ENCODE measurements at regions not wholly inside any gene's neighbourhood (a gene's known extent, or its start where the extent isn't known, plus 50 kb on each side); places are given as distances from the start of the nearest gene placed in this dataset.

GRCh38 chr5:68435611-68436010, 220.1 kb downstream of the PIK3R1 start:
- H2AFZ ChIP-seq (ENCODE audit: low read depth, low read length, poor library complexity, severe bottlenecking), result no peak overlapping the region
- H4K20me1 ChIP-seq (ENCODE audit: insufficient read depth), result no peaks in the 10 kb centered on the region
- CTCF ChIA-PET, result no interaction called here
- no peak for ATAC-seq
- no peaks in the 10 kb centered on the region for H3K9me3 ChIP-seq (ENCODE audit: control insufficient read depth in 1 of 2, insufficient read depth in 1 of 2, low read depth in 1 of 2, low read length in 2 of 2)
- TF ChIP-seq SIN3A (IDR thresholded peaks at IDR 0.05; ENCODE audit: low read depth) (no peak), ZNF274 (IDR thresholded peaks at IDR 0.05; ENCODE audit: low read depth, low read length) (no peak), ELF1 (IDR thresholded peaks at IDR 0.05; ENCODE audit: borderline replicate concordance, low read depth) (no peak), YY1 (IDR thresholded peaks at IDR 0.05; ENCODE audit: extremely low read depth, insufficient replicate concordance, low read depth, low read length) (no peak), ATF3 (IDR thresholded peaks at IDR 0.05) (no peak), TCF7L2 (IDR thresholded peaks at IDR 0.05; ENCODE audit: borderline replicate concordance, extremely low read depth, insufficient read depth, insufficient read length) (no peak), FOSL1 (IDR thresholded peaks at IDR 0.05; ENCODE audit: low read depth) (no peak)
- TF ChIP-seq, protein P1, sequence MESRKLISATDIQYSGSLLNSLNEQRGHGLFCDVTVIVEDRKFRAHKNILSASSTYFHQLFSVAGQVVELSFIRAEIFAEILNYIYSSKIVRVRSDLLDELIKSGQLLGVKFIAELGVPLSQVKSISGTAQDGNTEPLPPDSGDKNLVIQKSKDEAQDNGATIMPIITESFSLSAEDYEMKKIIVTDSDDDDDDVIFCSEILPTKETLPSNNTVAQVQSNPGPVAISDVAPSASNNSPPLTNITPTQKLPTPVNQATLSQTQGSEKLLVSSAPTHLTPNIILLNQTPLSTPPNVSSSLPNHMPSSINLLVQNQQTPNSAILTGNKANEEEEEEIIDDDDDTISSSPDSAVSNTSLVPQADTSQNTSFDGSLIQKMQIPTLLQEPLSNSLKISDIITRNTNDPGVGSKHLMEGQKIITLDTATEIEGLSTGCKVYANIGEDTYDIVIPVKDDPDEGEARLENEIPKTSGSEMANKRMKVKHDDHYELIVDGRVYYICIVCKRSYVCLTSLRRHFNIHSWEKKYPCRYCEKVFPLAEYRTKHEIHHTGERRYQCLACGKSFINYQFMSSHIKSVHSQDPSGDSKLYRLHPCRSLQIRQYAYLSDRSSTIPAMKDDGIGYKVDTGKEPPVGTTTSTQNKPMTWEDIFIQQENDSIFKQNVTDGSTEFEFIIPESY (IDR thresholded peaks at IDR 0.05; ENCODE audit: extremely low read depth, insufficient replicate concordance, low read length), result no peak
- H3K4me3 ChIP-seq (replicated peaks in 1 of 2; ENCODE audit: low read depth in 1 of 2, low read length in 2 of 2), result no peak overlapping the region
- no peaks in the 10 kb centered on the region for H3K27me3 ChIP-seq (ENCODE audit: insufficient read depth, low read length)
- no peaks in the 10 kb centered on the region for H3K9me2 ChIP-seq (ENCODE audit: insufficient read depth)
- intact Hi-C loops (cut with micrococcal nuclease), result no loop called here
- H3K9ac ChIP-seq (ENCODE audit: low read length), result no peak overlapping the region
- no peaks in the 10 kb centered on the region for H3K79me2 ChIP-seq (ENCODE audit: insufficient read depth, low read length)
- RAD21 ChIA-PET (ENCODE audit: low non-redundant PET in 1 of 2, low total read pairs in 2 of 2, uncharacterized antibody in 2 of 2, unreplicated experiment in 2 of 2), result no interaction called here
- H3K4me1 ChIP-seq (ENCODE audit: control insufficient read depth in 1 of 2, insufficient read depth in 2 of 2, low read length in 2 of 2), result peaks cover 24 to 42% of the 10 kb centered on the region in 2 experiments
- no TSS peak for BruUV-seq (replicated peaks)
- no peak overlapping the region for H3K4me2 ChIP-seq (ENCODE audit: low read length)
- H3K36me3 ChIP-seq (ENCODE audit: control insufficient read depth in 1 of 2, insufficient read depth in 2 of 2, low read length in 2 of 2), result no peaks in the 10 kb centered on the region
- DNase-seq (ENCODE audit: low read depth, low spot score), result no peak
- H3K27ac ChIP-seq (ENCODE audit: low read depth, low read length), result no peak overlapping the region
- POLR2A ChIA-PET, result no interaction called here

Data from HCT116 (cell line).